Astrocyte (in vitro differentiated cells and primary cell): ENCODE measurements at regions not wholly inside any gene's neighbourhood (a gene's known extent, or its start where the extent isn't known, plus 50 kb on each side); places are given as distances from the start of the nearest gene placed in this dataset.

Experiments
- DNase-seq: peaks from one replicate; pipeline ENCODE4 v3.0.0-alpha.2; 2010; ENCODE audit warnings: low read depth
- FAIRE-seq: peaks from 2 replicates; lab custom pipeline; 2011; peaks lifted over from hg19 to GRCh38; lab: Jason Lieb, UNC
- H2AFZ ChIP-seq: 2 replicates; pipeline ENCODE4 v1.6.0; 2012; ENCODE audit warnings: low read depth, low read length, inconsistent platforms
- H3K27ac ChIP-seq: 2 replicates; pipeline ENCODE4 v1.5.1; 2011; ENCODE audit warnings: low read depth, low read length, inconsistent platforms
- H3K27me3 ChIP-seq: 2 replicates; pipeline ENCODE4 v1.6.0; 2011; ENCODE audit warnings: low read length, inconsistent platforms; ENCODE audit not compliant: insufficient read depth
- H3K36me3 ChIP-seq: 2 replicates; pipeline ENCODE4 v1.5.1; 2011; ENCODE audit warnings: low read length, inconsistent platforms; ENCODE audit not compliant: insufficient read depth
- H3K4me1 ChIP-seq: 2 replicates; pipeline ENCODE4 v1.5.1; 2011; ENCODE audit warnings: low read length, inconsistent platforms; ENCODE audit not compliant: insufficient read depth
- H3K4me2 ChIP-seq: 2 replicates; pipeline ENCODE4 v1.6.0; 2012; ENCODE audit warnings: low read length, inconsistent platforms
- H3K4me3 ChIP-seq: 2 replicates; pipeline ENCODE4 v1.5.1; 2011; ENCODE audit warnings: low read depth, mild to moderate bottlenecking, low read length, inconsistent platforms; ENCODE audit not compliant: insufficient read depth
- H3K79me2 ChIP-seq: 2 replicates; pipeline ENCODE4 v1.6.0; 2012; ENCODE audit warnings: mild to moderate bottlenecking, low read length, inconsistent platforms; ENCODE audit not compliant: insufficient read depth
- H3K9ac ChIP-seq: 2 replicates; pipeline ENCODE4 v1.6.0; 2012; ENCODE audit warnings: mild to moderate bottlenecking, low read length, inconsistent platforms
- H3K9me3 ChIP-seq: 2 replicates; pipeline ENCODE4 v1.5.1; 2012; ENCODE audit warnings: low read depth, mild to moderate bottlenecking, low read length, inconsistent platforms; ENCODE audit not compliant: insufficient read depth
- H4K20me1 ChIP-seq: 2 replicates; pipeline ENCODE4 v1.6.0; 2012; ENCODE audit warnings: low read length, inconsistent platforms; ENCODE audit not compliant: insufficient read depth
- H3K27ac Mint-ChIP-seq: one replicate; pipeline ENCODE4 v1.8.0; 2021; ENCODE audit warnings: mild to moderate bottlenecking, mixed read lengths; ENCODE audit not compliant: unreplicated experiment
- H3K27me3 Mint-ChIP-seq: one replicate; pipeline ENCODE4 v1.8.0; 2021; ENCODE audit warnings: low read depth, mixed read lengths; ENCODE audit not compliant: unreplicated experiment
- H3K36me3 Mint-ChIP-seq: one replicate; pipeline ENCODE4 v1.8.0; 2021; ENCODE audit warnings: low read depth, mixed read lengths; ENCODE audit not compliant: unreplicated experiment
- H3K4me1 Mint-ChIP-seq: one replicate; pipeline ENCODE4 v1.8.0; 2021; ENCODE audit warnings: low read depth, mixed read lengths; ENCODE audit not compliant: unreplicated experiment
- H3K4me3 Mint-ChIP-seq: one replicate; pipeline ENCODE4 v1.8.0; 2021; ENCODE audit warnings: mild to moderate bottlenecking, moderate library complexity, mixed read lengths; ENCODE audit not compliant: unreplicated experiment
- H3K9me3 Mint-ChIP-seq: one replicate; pipeline ENCODE4 v1.8.0; 2021; ENCODE audit warnings: mild to moderate bottlenecking, mixed read lengths; ENCODE audit not compliant: unreplicated experiment
- CTCF ChIP-seq: IDR thresholded peaks from 2 replicates; pipeline ENCODE4 v1.5.1; 2011; ENCODE audit warnings: low read depth, mild to moderate bottlenecking, inconsistent platforms, low read length, moderate library complexity; ENCODE audit not compliant: insufficient read depth
- EZH2 ChIP-seq: IDR thresholded peaks from 2 replicates; pipeline ENCODE4 v1.6.1; 2012; ENCODE audit warnings: mild to moderate bottlenecking, low read length, inconsistent platforms; ENCODE audit not compliant: insufficient read depth

- Mint-ChIP-seq H3K27ac (no peak overlapping the region), H3K27me3 (no peaks in the 10 kb centered on the region), H3K36me3 (no peaks in the 10 kb centered on the region), H3K4me1 (no peaks in the 10 kb centered on the region), H3K9me3 (peaks cover 13% of the 10 kb centered on the region), H3K4me3 (no peak overlapping the region)
- DNase-seq (no peak), FAIRE-seq (no peak)
- no peak overlapping the region for H3K4me2 ChIP-seq
- H3K27me3 ChIP-seq, result no peaks in the 10 kb centered on the region
- no peak overlapping the region for H3K4me3 ChIP-seq
- H3K9me3 ChIP-seq, result peaks cover 9% of the 10 kb centered on the region
- no peak for TF ChIP-seq CTCF
- H2AFZ ChIP-seq, result no peak overlapping the region
- no peaks in the 10 kb centered on the region for H3K36me3 ChIP-seq
- no peak overlapping the region for H3K9ac ChIP-seq
- no peak overlapping the region for H3K27ac ChIP-seq
- H3K79me2 ChIP-seq, result no peaks in the 10 kb centered on the region
- no peaks in the 10 kb centered on the region for H3K4me1 ChIP-seq
- H4K20me1 ChIP-seq, result no peaks in the 10 kb centered on the region
Observed at GRCh38 chr2:52572469-52572894, 1195.1 kb upstream of the CHAC2 start.

GRCh38 chr2:52571380-52572347, 1195.9 kb upstream of the CHAC2 start:
- no peak overlapping the region for H3K9ac ChIP-seq
- no peak for FAIRE-seq
- H3K27ac Mint-ChIP-seq, result no peak overlapping the region
- no peaks in the 10 kb centered on the region for H3K27me3 Mint-ChIP-seq
- H3K4me1 ChIP-seq, result no peaks in the 10 kb centered on the region
- DNase-seq, result no peak
- H2AFZ ChIP-seq, result no peak overlapping the region
- H3K4me1 Mint-ChIP-seq, result no peaks in the 10 kb centered on the region
- TF ChIP-seq CTCF (no peak), EZH2 (no peak)
- no peak overlapping the region for H3K4me3 ChIP-seq
- no peak overlapping the region for H3K4me3 Mint-ChIP-seq
- no peak overlapping the region for H3K27ac ChIP-seq
- H3K36me3 Mint-ChIP-seq, result no peaks in the 10 kb centered on the region
- peaks cover 13% of the 10 kb centered on the region for H3K9me3 Mint-ChIP-seq
- peaks cover 9% of the 10 kb centered on the region for H3K9me3 ChIP-seq
- no peak overlapping the region for H3K4me2 ChIP-seq
- no peaks in the 10 kb centered on the region for H3K79me2 ChIP-seq
- H3K27me3 ChIP-seq, result no peaks in the 10 kb centered on the region
- no peaks in the 10 kb centered on the region for H3K36me3 ChIP-seq
- no peaks in the 10 kb centered on the region for H4K20me1 ChIP-seq

DNA sequence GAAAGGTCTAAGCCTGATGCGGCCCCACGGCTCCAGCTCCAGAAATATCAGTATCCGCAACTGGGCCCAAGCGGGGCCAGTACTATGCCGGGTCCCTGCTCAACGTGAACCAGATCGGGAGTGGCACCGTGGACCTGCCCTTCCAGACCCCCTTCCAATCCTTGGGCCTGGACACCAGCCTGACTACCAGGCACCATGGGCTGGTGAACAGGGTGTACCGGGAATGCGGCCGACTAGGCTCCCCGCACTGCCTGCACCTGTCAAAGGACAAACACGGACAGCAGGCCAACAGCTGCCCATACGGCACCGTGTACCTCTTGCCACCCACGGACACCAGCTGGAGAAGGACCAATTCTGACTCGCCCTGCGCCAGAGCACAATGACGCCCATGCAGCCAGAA, 1196.9 kb upstream of the CHAC2 start:
- no peaks in the 10 kb centered on the region for H3K4me1 ChIP-seq
- H3K27me3 ChIP-seq, result no peaks in the 10 kb centered on the region
- Mint-ChIP-seq H3K27ac (no peak overlapping the region), H3K27me3 (no peaks in the 10 kb centered on the region), H3K36me3 (no peaks in the 10 kb centered on the region), H3K4me1 (no peaks in the 10 kb centered on the region), H3K4me3 (no peak overlapping the region), H3K9me3 (peaks cover 13% of the 10 kb centered on the region)
- H3K4me2 ChIP-seq, result no peak overlapping the region
- H2AFZ ChIP-seq, result no peak overlapping the region
- no peaks in the 10 kb centered on the region for H3K79me2 ChIP-seq
- no peak overlapping the region for H3K4me3 ChIP-seq
- no peak overlapping the region for H3K9ac ChIP-seq
- no peak for TF ChIP-seq CTCF
- no peak for TF ChIP-seq EZH2
- DNase-seq, result no peak
- FAIRE-seq, result no peak
- no peaks in the 10 kb centered on the region for H4K20me1 ChIP-seq
- H3K36me3 ChIP-seq, result no peaks in the 10 kb centered on the region
- H3K9me3 ChIP-seq, result peaks cover 9% of the 10 kb centered on the region
- H3K27ac ChIP-seq, result no peak overlapping the region
